ENCODE measurements at regions not wholly inside any gene's neighbourhood (a gene's known extent, or its start where the extent isn't known, plus 50 kb on each side); places are given as distances from the start of the nearest gene placed in this dataset.

GRCh38 chr3:105923140-105923539 is 54.3 kb upstream of the CBLB start:
- FAIRE-seq, result no peak
- intact Hi-C loops (cut with DNase I), result no loop called here
- 96 to 98% methylated on average over 3 of the region's 3 CpGs for WGBS, 2 donors

GRCh38 chr3:105927741-105928140 is 58.9 kb upstream of the CBLB start:
- Histone ChIP-seq H3K4me3 (no peak overlapping the region), H3K27me3 (no peaks in the 10 kb centered on the region), H3K27ac (no peak overlapping the region), H3K4me1 (no peaks in the 10 kb centered on the region), H3K9me3 (no peaks in the 10 kb centered on the region), H3K36me3 (no peaks in the 10 kb centered on the region)
- no peak for FAIRE-seq
- no peak for DNase-seq
- whole genome bisulfite sequencing, 2 donors, result 92 to 93% methylated on average over 1 of the region's 1 CpG
- intact Hi-C loops (cut with DNase I), result no loop called here
- TF ChIP-seq CTCF (IDR thresholded peaks at IDR 0.05), result no peak
- no peak for ATAC-seq

More at GRCh38 chr3:105923140-105923539, 54.3 kb upstream of the CBLB start:
- ATAC-seq, result no peak
- TF ChIP-seq CTCF (IDR thresholded peaks at IDR 0.05), result no peak
- Histone ChIP-seq H3K4me3 (no peak overlapping the region), H3K9me3 (no peaks in the 10 kb centered on the region), H3K4me1 (no peaks in the 10 kb centered on the region), H3K27ac (no peak overlapping the region), H3K36me3 (no peaks in the 10 kb centered on the region), H3K27me3 (no peaks in the 10 kb centered on the region)
- DNase-seq, result no peak

- intact Hi-C loops (cut with DNase I), result no loop called here
- FAIRE-seq (no peak), DNase-seq (no peak), ATAC-seq (no peak)
- 45 to 46% methylated on average over 3 of the region's 3 CpGs for WGBS, 2 donors
- no peaks in the 10 kb centered on the region for H3K4me1 ChIP-seq
- no peak overlapping the region for H3K27ac ChIP-seq
- no peak overlapping the region for H3K4me3 ChIP-seq
- H3K27me3 ChIP-seq, result no peaks in the 10 kb centered on the region
- H3K9me3 ChIP-seq, result no peaks in the 10 kb centered on the region
- TF ChIP-seq CTCF (IDR thresholded peaks at IDR 0.05), result no peak
- H3K36me3 ChIP-seq, result no peaks in the 10 kb centered on the region
These were observed 61.9 kb upstream of the CBLB start for GRCh38 chr3:105930733-105931132.

- Histone ChIP-seq H3K27me3 (no peaks in the 10 kb centered on the region), H3K27ac (no peak overlapping the region), H3K4me3 (no peak overlapping the region), H3K9me3 (no peaks in the 10 kb centered on the region), H3K36me3 (no peaks in the 10 kb centered on the region), H3K4me1 (no peaks in the 10 kb centered on the region)
- 24 to 29% methylated on average over 2 of the region's 2 CpGs for WGBS, 2 donors
- DNase-seq (no peak), FAIRE-seq (no peak), ATAC-seq (no peak)
- intact Hi-C loops (cut with DNase I), result no loop called here
- TF ChIP-seq CTCF (IDR thresholded peaks at IDR 0.05), result no peak
These were observed 62.7 kb upstream of the CBLB start for GRCh38 chr3:105931500-105931899.

- H3K4me1 ChIP-seq, result no peaks in the 10 kb centered on the region
- no peak overlapping the region for H3K4me3 ChIP-seq
- DNase-seq, result no peak
- H3K27me3 ChIP-seq, result no peaks in the 10 kb centered on the region
- TF ChIP-seq CTCF (IDR thresholded peaks at IDR 0.05), result no peak
- FAIRE-seq, result no peak
- intact Hi-C loops (cut with DNase I), result no loop called here
- no peaks in the 10 kb centered on the region for H3K36me3 ChIP-seq
- H3K9me3 ChIP-seq, result no peaks in the 10 kb centered on the region
- H3K27ac ChIP-seq, result no peak overlapping the region
- WGBS, 2 donors, result 34 to 45% methylated on average over 4 of the region's 4 CpGs
- ATAC-seq, result no peak
These were observed 65.1 kb upstream of the CBLB start for GRCh38 chr3:105933871-105934270.

Data from pancreas (tissue), 10 donors.